Activated CD8-positive, alpha-beta memory T cell treated with anti-CD3 and anti-CD28 coated beads for 36 hours (primary cell): ENCODE measurements at regions not wholly inside any gene's neighbourhood (a gene's known extent, or its start where the extent isn't known, plus 50 kb on each side); places are given as distances from the start of the nearest gene placed in this dataset.

Experiments
- CTCF ChIA-PET: fragments of 350-600 bp; sonication (Branson Sonifier 250); formaldehyde crosslinking; loops from one replicate; lab custom pipeline; 2021; ENCODE audit warnings: antibody characterized with exemption; lab: Charles Lee
- POLR2A ChIA-PET: fragments of 350-600 bp; sonication (Branson Sonifier 250); formaldehyde crosslinking; loops from one replicate; lab custom pipeline; 2021; ENCODE audit warnings: antibody characterized with exemption; lab: Charles Lee

GRCh38 chr18:2027016-2027415 lies 544.3 kb downstream of the METTL4 start:
- ChIA-PET POLR2A (no interaction called here), CTCF (no interaction called here)

GRCh38 chr18:2027756-2028155 lies 543.5 kb downstream of the METTL4 start:
- POLR2A ChIA-PET, result no interaction called here
- CTCF ChIA-PET, result no interaction called here

GRCh38 chr18:2028986-2029385 lies 542.3 kb downstream of the METTL4 start:
- ChIA-PET CTCF (no interaction called here), POLR2A (no interaction called here)

GRCh38 chr18:2030647-2031046 lies 540.7 kb downstream of the METTL4 start:
- POLR2A ChIA-PET, result no interaction called here
- CTCF ChIA-PET, result no interaction called here

- ChIA-PET POLR2A (no interaction called here), CTCF (no interaction called here)
Observed at GRCh38 chr18:2032036-2032435, 539.3 kb downstream of the METTL4 start.

GRCh38 chr18:2035056-2035455 lies 536.2 kb downstream of the METTL4 start:
- POLR2A ChIA-PET, result no interaction called here
- CTCF ChIA-PET, result no interaction called here

- CTCF ChIA-PET, result no interaction called here
- POLR2A ChIA-PET, result no interaction called here
Observed at GRCh38 chr18:2036086-2036485, 535.2 kb downstream of the METTL4 start.

GRCh38 chr18:2040279-2040678 lies 531.0 kb downstream of the METTL4 start:
- ChIA-PET CTCF (no interaction called here), POLR2A (no interaction called here)

- ChIA-PET POLR2A (no interaction called here), CTCF (no interaction called here)
Observed at GRCh38 chr18:2049986-2050385, 521.3 kb downstream of the METTL4 start.

- CTCF ChIA-PET, result no interaction called here
- POLR2A ChIA-PET, result no interaction called here
Observed at GRCh38 chr18:2050702-2051201, 520.6 kb downstream of the METTL4 start.

GRCh38 chr18:2053490-2054089 lies 517.7 kb downstream of the METTL4 start:
- ChIA-PET CTCF (interaction anchor here (0.7 kb wide), 1 partner anchor 422 kb away, joined by 4 read pairs; no protein-coding TSS in a partner anchor), POLR2A (no interaction called here)

- ChIA-PET POLR2A (no interaction called here), CTCF (no interaction called here)
Observed at GRCh38 chr18:2059336-2059735, 512.0 kb downstream of the METTL4 start.

- POLR2A ChIA-PET, result no interaction called here
- CTCF ChIA-PET, result no interaction called here
Observed at GRCh38 chr18:2060086-2060485, 511.2 kb downstream of the METTL4 start.

- CTCF ChIA-PET, result no interaction called here
- POLR2A ChIA-PET, result no interaction called here
Observed at GRCh38 chr18:2070631-2071030, 500.7 kb downstream of the METTL4 start.

- ChIA-PET CTCF (no interaction called here), POLR2A (no interaction called here)
Observed at GRCh38 chr18:2075499-2075898, 495.8 kb downstream of the METTL4 start.

- POLR2A ChIA-PET, result no interaction called here
- CTCF ChIA-PET, result no interaction called here
Observed at GRCh38 chr18:2082676-2083075, 488.6 kb downstream of the METTL4 start.

GRCh38 chr18:2083691-2084090 lies 487.6 kb downstream of the METTL4 start:
- ChIA-PET CTCF (no interaction called here), POLR2A (no interaction called here)

GRCh38 chr18:2086439-2086838 lies 484.9 kb downstream of the METTL4 start:
- POLR2A ChIA-PET, result no interaction called here
- CTCF ChIA-PET, result no interaction called here

- POLR2A ChIA-PET, result no interaction called here
- CTCF ChIA-PET, result no interaction called here
Observed at GRCh38 chr18:2087877-2088673, 483.2 kb downstream of the METTL4 start.

GRCh38 chr18:2089396-2089795 lies 481.9 kb downstream of the METTL4 start:
- POLR2A ChIA-PET, result no interaction called here

GRCh38 chr18:2091937-2092336 lies 479.4 kb downstream of the METTL4 start:
- ChIA-PET CTCF (no interaction called here), POLR2A (no interaction called here)

More at GRCh38 chr18:2089396-2089795, 481.9 kb downstream of the METTL4 start:
- CTCF ChIA-PET, result no interaction called here
